SK-N-SH treated with all-trans-retinoic acid at 6 μM for 48 hours (cell line): ENCODE measurements at regions not wholly inside any gene's neighbourhood (a gene's known extent, or its start where the extent isn't known, plus 50 kb on each side); places are given as distances from the start of the nearest gene placed in this dataset.

Experiments
- ATAC-seq: fragments of 200-7000 bp; cut with Tn5 transposase; 3 replicates; pipeline ENCODE4 v1.9.1; 2020; ENCODE audit warnings: mild to moderate bottlenecking, moderate library complexity
- ARNTL ChIP-seq: fragments of 450-650 bp; formaldehyde crosslinking; IDR thresholded peaks from 2 replicates; pipeline ENCODE4 v1.5.0; 2020; ENCODE audit warnings: low read depth, mild to moderate bottlenecking, moderate library complexity, borderline replicate concordance
- CREB5 ChIP-seq: fragments of 250-450 bp; sonication (Bioruptor Pico); IDR thresholded peaks from 2 replicates; pipeline ENCODE4 v1.5.1; 2020; ENCODE audit warnings: low read depth, mild to moderate bottlenecking, moderate library complexity
- CSDC2 ChIP-seq: fragments of 250-450 bp; sonication (Bioruptor Pico); IDR thresholded peaks from 2 replicates; pipeline ENCODE4 v1.5.0; 2020; ENCODE audit warnings: mild to moderate bottlenecking, moderate library complexity
- CSRNP3 ChIP-seq: fragments of 250-450 bp; sonication (Bioruptor Pico); IDR thresholded peaks from 2 replicates; pipeline ENCODE4 v1.5.1; 2021; ENCODE audit warnings: mild to moderate bottlenecking, moderate library complexity
- ESRRG ChIP-seq: fragments of 250-450 bp; sonication (Bioruptor Pico); IDR thresholded peaks from 2 replicates; pipeline ENCODE4 v1.6.1; 2021; ENCODE audit warnings: mild to moderate bottlenecking
- GLIS3 ChIP-seq: fragments of 250-450 bp; sonication (Bioruptor Pico); IDR thresholded peaks from 2 replicates; pipeline ENCODE4 v1.5.0; 2020; ENCODE audit warnings: mild to moderate bottlenecking, moderate library complexity
- ISL1 ChIP-seq: fragments of 250-450 bp; sonication (Bioruptor Pico); IDR thresholded peaks from 2 replicates; pipeline ENCODE4 v2.1.2; 2022; ENCODE audit warnings: mild to moderate bottlenecking, moderate library complexity
- PATZ1 ChIP-seq: fragments of 250-450 bp; sonication (Bioruptor Pico); IDR thresholded peaks from 2 replicates; pipeline ENCODE4 v1.8.0; 2020; ENCODE audit warnings: mild to moderate bottlenecking, moderate library complexity, borderline replicate concordance
- POU6F1 ChIP-seq: fragments of 250-450 bp; sonication (Bioruptor Pico); IDR thresholded peaks from 2 replicates; pipeline ENCODE4 v1.8.0; 2021; ENCODE audit warnings: low read depth, mild to moderate bottlenecking, moderate library complexity, borderline replicate concordance
- PPARA ChIP-seq: fragments of 250-450 bp; sonication (Bioruptor Pico); IDR thresholded peaks from 2 replicates; pipeline ENCODE4 v1.5.0; 2020; ENCODE audit warnings: mild to moderate bottlenecking, borderline replicate concordance
- RARB ChIP-seq: fragments of 250-450 bp; sonication (Bioruptor Pico); IDR thresholded peaks from 2 replicates; pipeline ENCODE4 v1.8.0; 2021; ENCODE audit warnings: mild to moderate bottlenecking, moderate library complexity
- SNAI2 ChIP-seq: fragments of 250-450 bp; sonication (Bioruptor Pico); IDR thresholded peaks from 2 replicates; pipeline ENCODE4 v1.5.0; 2020; ENCODE audit warnings: mild to moderate bottlenecking, moderate library complexity
- TCF4 ChIP-seq: fragments of 250-450 bp; sonication (Bioruptor Pico); IDR thresholded peaks from 2 replicates; pipeline ENCODE4 v1.8.0; 2021; ENCODE audit warnings: mild to moderate bottlenecking, moderate library complexity, borderline replicate concordance
- TOX ChIP-seq: fragments of 250-450 bp; sonication (Bioruptor Pico); IDR thresholded peaks from 2 replicates; pipeline ENCODE4 v1.8.0; 2021; ENCODE audit warnings: mild to moderate bottlenecking, moderate library complexity, borderline replicate concordance
- TSHZ2 ChIP-seq: fragments of 250-450 bp; sonication (Bioruptor Pico); IDR thresholded peaks from 2 replicates; pipeline ENCODE4 v1.5.0; 2020; ENCODE audit warnings: mild to moderate bottlenecking, moderate library complexity
- ZC3H10 ChIP-seq: fragments of 250-450 bp; sonication (Bioruptor Pico); IDR thresholded peaks from 2 replicates; pipeline ENCODE4 v1.5.1; 2021; ENCODE audit warnings: mild to moderate bottlenecking, moderate library complexity
- ZFP3 ChIP-seq: fragments of 250-450 bp; sonication (Bioruptor Pico); IDR thresholded peaks from 2 replicates; pipeline ENCODE4 v1.5.0; 2020; ENCODE audit warnings: mild to moderate bottlenecking, moderate library complexity
- ZFP30 ChIP-seq: fragments of 450-650 bp; formaldehyde crosslinking; IDR thresholded peaks from 2 replicates; pipeline ENCODE4 v1.5.0; 2022; ENCODE audit warnings: mild to moderate bottlenecking, moderate library complexity
- ZNF565 ChIP-seq: fragments of 450-650 bp; formaldehyde crosslinking; conservative IDR thresholded peaks from 2 replicates; pipeline ENCODE4 v1.5.0; 2020; ENCODE audit warnings: low read depth, mild to moderate bottlenecking, moderate library complexity
- ZNF70 ChIP-seq: fragments of 450-650 bp; formaldehyde crosslinking; IDR thresholded peaks from 2 replicates; pipeline ENCODE4 v1.5.0; 2020; ENCODE audit warnings: mild to moderate bottlenecking, moderate library complexity
- ZNF8 ChIP-seq: fragments of 450-650 bp; formaldehyde crosslinking; IDR thresholded peaks from 2 replicates; pipeline ENCODE4 v1.5.0; 2020; ENCODE audit warnings: mild to moderate bottlenecking, moderate library complexity

- no peak for ATAC-seq
- TF ChIP-seq GLIS3 (no peak), ESRRG (no peak), RARB (CRISPR knock-in tag) (no peak), POU6F1 (CRISPR knock-in tag) (no peak), ZNF565 (CRISPR knock-in tag) (no peak), CSRNP3 (no peak)
Observed at GRCh38 chr6:113741651-113742050, 115.5 kb upstream of the MARCKS start.

- no peak for ATAC-seq
- TF ChIP-seq ZC3H10 (CRISPR knock-in tag): no peak
Observed at GRCh38 chr6:113742342-113742741, 114.8 kb upstream of the MARCKS start.

GRCh38 chr6:113744861-113745260 lies 112.3 kb upstream of the MARCKS start:
- TF ChIP-seq RARB (CRISPR knock-in tag) (no peak), ZNF70 (CRISPR knock-in tag) (no peak), PATZ1 (CRISPR knock-in tag) (no peak), CREB5 (CRISPR knock-in tag) (no peak), SNAI2 (CRISPR knock-in tag) (no peak), TOX (no peak), TSHZ2 (CRISPR knock-in tag) (no peak), POU6F1 (CRISPR knock-in tag) (no peak), PPARA (CRISPR knock-in tag) (no peak), ZFP3 (CRISPR knock-in tag) (no peak), ARNTL (CRISPR knock-in tag) (no peak), GLIS3 (no peak), ZC3H10 (CRISPR knock-in tag) (no peak), CSDC2 (CRISPR knock-in tag) (no peak), ESRRG (no peak), ZFP30 (CRISPR knock-in tag) (no peak), ZNF8 (no peak), TCF4 (CRISPR knock-in tag) (no peak), ISL1 (CRISPR knock-in tag) (no peak)
- TF ChIP-seq, all 23 proteins: peak for 0
- ATAC-seq: no peak; the same call in 2 of the 3 replicates
